Tongue (tissue), 1 donor: ENCODE measurements at regions not wholly inside any gene's neighbourhood (a gene's known extent, or its start where the extent isn't known, plus 50 kb on each side); places are given as distances from the start of the nearest gene placed in this dataset.

Experiments
- DNase-seq: peaks from one replicate; pipeline ENCODE4 v3.0.0-alpha.2; 2015

DNA sequence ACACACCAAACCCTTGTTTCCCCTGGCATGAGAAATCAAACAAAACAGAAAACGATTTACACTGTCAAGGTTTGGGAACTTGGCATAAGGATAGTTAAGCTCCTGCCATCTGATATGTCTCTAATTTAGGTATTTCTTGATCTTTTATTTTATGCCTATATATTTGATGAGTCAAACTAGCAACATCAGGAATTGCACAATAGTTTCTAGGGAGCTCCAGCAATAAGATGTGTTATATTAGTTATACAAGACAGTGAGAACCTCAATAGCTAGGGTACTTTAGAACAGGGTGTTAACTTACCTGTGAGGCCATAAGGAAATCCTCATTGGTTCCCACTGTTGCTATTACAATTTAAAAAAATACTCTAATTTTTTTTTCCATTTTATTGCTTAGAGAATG lies 474.2 kb downstream of the GBA3 start:
- DNase-seq = no peak

DNA sequence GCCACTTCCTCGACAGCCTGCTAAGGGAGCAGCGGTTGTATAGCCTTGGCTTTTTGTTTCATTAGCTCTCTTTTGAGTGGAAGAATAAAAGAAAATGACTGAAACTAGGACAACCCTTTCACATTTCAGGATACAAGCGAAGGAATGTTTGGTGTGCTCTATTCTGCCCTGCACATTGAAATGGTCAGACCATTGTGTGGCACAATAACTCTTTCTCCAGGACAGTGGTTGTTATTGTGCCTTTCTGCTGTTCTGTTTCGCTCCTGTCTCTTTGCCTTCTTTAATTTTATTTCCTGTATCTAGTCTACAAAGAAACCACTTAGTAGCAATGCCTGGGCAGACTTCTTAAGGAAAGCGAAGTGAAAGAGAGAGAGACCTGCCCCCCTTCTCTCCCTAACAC lies 473.7 kb downstream of the GBA3 start:
- no peak for DNase-seq

DNA sequence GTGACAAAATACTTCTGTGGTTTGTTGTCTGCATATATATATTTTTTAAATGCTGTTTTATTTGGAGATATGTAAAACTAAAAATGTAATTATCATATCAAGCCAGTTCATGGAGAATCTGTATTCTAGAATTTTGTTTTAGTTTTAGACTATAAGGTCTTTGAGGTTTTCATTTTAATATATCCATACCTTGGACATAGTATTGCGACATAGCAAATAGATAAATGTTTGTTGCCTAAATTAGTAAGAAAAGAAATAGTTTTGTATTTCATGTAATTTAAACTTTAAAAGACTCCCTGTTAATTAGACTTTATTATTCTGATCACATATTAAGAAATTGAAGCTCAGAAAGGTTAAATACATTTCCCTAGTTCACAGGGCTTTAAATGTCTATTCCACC lies 472.9 kb downstream of the GBA3 start:
- DNase-seq = no peak

DNA sequence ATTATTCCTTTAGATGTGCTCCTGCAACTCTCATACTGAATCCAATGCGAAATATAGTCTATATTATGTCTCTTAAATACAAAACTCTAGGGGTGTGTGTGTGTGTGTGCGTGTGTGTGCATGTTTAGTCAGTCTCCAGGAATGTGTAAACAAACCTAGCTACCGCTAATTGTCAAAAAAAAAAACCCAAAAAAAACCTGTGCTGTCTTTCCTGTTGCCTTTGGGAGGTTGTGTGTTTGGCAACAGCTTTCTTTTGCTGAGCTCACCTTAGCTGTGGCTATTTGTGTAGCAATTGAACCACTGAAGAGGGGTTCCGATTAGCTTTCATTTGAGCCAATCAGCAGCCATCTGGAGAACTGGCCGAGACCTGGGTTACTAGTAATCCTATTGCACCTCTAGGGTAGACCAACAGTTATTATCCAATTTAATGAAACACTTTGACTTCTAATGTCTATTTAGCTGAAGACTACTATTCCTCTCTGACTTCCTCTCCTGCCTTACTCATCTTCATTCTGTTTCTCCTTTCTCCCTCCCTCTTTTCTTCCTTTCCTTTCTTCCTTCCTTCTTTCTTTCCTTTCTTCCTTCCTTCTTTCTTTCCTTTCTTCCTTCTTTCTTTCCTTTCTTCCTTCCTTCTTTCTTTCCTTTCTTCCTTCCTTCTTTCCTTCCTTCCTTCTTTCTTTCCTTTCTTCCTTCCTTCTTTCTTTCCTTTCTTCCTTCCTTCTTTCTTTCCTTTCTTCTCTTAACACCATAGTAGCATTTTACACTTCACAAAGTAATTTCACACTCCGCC lies 471.1 kb downstream of the GBA3 start:
- DNase-seq = peak; percentile 11

DNA sequence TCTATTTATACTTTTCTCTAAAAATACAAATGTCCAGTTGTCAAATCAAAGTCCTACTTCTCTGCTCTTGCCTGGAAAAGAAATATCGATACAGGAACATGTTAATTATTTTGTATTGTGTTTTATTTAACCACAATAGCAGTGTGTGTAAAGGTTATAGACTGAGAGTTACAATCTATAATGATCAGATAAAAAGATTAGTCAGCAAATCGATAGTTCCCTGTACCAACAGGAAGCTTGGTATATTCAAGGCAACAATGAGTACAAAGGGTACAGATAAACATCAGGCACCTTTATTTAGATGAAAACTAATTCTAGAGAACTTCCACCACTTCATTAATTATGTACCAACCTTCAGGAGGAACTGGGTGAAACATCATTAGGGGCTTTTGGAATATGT lies 469.5 kb downstream of the GBA3 start:
- no peak for DNase-seq

DNA sequence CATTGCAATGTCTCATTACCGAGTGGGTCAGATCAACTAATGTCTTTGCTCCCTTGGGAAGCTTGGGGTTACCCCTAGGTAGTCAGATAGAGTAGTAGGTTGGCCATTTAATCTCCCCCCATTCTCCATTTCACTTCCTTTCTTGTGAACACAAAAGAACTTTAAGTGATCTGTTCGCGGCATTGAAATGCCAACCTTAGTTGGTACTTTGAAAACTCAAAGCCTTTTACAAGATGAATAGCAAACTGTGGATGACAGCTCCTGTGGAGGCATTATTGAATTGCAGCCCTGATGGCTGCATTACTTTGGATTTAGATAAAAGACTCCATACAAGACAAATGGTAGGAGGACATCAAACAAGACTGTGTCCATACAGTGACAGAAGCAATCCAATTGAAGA lies 469.1 kb downstream of the GBA3 start:
- no peak for DNase-seq

DNA sequence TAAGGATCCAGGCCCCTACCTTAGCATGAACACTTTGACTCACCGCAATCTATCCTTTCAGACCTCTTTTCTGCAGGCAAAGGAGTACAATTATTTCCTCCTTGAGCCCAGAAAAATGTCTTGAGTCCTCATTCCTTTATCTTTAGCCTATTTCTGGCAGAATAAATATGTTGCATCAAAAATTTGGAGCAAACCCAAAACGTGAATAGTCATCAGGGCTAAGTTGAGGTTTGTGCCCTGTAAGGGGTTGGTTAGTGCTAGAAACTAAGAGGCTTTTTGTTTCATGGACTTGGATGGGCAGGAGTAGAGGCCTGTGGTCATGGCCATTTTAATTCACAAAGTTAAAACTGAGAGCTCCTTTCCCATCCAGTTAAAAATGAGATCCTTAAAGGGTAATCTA lies 460.3 kb downstream of the GBA3 start:
- DNase-seq = no peak

DNA sequence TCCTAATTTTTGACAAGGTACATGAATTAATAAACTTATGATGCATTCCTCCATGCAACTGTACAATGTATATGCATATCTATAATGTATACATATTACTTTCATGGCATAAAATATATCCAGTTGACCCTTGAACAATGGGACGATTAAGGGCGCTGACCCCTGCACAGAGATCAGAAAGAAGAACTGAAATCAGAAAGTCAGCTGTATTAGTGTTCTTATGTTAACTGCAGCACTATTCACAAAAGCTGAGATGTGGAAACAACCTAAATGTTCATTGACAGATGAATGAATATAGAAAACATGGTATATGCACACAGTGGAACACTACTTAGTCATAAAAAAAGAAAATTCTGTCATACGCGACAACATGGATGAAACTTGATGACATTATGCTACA lies 457.1 kb downstream of the GBA3 start:
- no peak for DNase-seq

DNA sequence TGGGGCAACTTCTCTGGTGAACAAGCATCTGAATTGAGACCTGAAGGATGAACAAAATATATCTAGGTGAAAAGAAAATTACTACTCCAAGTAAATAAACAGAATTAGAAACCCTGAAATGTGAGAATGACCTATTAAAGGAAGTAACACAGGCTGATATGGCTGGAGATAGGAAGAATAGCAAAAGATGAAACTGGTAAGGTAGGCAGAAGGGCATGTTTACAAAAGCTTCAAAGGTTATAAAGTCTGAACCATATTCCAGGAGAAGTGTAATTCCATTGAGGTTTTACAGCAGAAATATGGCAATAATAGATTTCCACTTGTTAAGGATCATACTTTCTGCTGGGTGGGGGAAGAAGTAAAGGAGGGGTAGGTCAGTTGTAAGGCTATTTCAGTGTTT lies 452.0 kb downstream of the GBA3 start:
- no peak for DNase-seq

DNA sequence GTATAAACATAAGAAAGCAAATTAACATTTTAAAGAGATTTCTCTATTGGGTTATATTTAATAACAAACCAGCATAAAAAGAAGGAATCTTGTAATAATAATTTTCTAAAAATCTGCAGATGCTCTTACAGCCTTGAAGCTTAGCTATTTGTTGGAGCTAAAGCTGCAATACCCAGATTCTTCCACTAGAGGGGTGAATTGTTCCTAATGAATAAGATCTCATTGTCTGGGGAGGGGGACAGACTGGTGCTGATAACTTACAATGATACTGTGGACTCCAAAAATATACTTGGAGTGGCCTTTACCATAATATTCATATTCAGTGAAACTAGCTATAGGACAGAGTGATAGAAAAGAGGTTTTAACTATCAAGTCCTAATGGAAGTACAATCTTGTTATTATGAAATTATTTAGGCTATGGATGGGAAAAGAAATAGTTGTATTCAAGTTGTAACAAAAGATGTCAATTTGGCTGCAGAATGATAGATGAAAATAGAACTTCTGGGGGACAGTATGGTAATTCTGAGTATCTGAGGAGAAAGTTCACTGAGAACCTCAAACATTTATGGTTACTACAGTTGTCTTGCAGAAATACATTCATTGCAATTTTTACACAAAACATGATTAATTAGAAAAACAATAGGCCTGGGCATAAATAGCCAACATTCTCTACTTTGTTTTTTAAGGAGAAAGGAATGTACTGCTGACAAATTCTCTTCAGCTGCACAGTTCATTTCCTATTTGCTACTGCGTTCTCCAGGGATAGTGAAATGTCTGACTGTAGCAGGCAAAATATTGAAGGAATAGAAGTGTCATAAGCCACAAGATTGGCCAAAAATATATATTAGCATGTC lies 443.3 kb downstream of the GBA3 start:
- peak; percentile 80 for DNase-seq

DNA sequence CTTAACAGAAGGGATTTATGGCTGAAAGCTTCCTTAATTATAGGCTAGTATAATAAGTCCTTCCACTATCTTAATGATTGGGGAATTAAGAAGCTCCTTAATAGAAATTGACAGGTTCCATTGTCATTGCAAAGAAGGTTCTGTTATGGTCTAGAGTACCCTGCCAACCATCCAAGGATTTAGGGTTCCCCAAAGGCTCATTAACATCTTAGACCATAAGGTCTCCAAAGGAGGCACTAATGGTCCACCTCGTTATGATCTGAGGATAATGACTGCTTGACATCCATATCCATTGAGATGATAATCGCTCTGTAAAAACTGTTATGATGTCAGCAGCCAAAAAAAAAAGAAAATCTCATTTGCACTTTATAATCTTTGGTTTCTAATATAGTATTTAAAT lies 441.6 kb downstream of the GBA3 start:
- no peak for DNase-seq

DNA sequence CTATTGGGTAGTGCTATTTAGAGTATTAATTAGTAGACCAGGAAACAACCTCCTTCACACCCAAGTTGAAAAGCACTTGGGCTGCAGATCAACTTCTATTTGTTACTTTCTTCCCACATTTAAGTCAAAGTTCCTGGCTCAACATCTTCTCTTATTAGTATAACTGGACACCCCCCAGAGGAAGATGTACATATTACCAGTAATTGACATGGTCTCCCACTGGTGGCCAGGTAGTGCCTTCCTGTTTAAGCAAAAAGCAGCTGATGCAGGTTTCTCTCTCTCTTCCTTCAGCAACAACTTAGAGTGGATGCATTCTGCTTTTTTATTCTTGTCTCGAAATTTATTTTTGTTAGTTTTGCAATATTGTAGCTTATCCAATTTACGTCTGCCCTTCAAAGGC lies 438.1 kb downstream of the GBA3 start:
- no peak for DNase-seq

DNA sequence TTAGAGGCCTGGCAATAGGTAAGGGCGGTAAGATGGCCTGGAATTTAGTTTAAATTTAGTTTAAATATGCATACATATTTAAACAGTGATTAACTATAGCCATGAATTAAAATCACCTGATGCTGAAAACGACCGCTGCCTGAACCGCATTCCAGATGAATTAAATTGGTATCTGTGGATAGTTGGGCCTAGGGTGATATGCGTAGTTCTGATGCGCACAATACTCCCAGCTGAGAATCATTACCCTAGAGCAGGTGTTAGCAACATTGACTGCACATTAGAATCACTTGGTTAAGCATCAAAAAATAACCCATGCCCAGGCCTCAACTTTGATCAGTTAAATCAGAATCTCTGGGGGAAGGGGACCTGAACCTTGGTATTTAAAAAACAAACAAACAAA lies 432.4 kb downstream of the GBA3 start:
- DNase-seq = no peak

DNA sequence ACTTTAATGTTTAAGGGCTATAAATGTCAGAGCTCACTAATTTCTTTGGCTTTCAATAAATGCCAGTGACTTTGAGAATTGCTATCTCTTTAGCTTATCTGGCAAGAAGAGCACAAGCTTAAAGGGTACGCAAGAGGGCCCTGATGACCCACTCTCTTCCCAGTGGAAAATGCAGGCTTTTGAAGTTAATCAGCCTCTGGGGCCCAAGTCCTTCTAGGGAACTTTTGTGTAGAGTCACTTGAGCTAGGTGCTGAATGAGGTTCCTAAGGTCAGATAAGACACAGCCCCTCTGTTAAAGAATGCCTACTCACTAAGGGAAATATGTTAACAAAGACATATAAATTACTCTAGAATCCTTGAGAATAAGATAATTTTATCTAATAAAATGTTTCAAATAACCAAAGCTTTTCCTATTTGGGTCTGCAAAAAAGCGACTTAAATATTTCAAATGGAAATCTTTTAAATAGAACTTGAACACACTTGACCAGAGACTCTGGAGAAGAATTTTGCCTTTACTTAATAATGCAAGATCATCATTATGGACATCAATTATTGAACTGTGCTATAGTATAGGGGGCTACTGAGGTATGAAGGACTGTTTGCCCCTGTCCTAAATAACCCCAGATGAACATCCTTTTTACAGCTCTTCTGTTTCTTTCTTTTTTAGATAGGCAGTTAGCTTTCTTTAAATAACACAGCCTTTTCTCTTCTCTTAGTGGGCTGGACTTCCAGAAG lies 430.1 kb downstream of the GBA3 start:
- DNase-seq = no peak

DNA sequence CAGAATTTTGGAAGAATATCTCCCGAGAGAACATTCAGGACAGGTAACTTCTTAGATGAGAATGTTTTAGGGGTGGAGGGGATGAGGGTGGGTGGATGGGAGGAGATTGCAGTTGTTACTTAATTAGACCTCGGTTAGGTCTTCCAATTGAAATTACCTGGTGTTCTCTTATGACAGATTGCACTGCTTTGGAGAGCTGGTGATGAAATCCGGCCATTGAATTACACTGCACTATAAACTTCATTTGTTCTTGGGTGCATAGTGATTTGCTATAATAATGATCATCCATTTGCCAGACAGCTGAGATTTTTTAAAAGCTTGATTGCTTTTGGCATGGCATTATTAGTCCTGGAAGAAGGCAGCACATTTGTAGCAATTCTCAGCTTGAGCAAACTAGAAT lies 427.6 kb downstream of the GBA3 start:
- no peak for DNase-seq

DNA sequence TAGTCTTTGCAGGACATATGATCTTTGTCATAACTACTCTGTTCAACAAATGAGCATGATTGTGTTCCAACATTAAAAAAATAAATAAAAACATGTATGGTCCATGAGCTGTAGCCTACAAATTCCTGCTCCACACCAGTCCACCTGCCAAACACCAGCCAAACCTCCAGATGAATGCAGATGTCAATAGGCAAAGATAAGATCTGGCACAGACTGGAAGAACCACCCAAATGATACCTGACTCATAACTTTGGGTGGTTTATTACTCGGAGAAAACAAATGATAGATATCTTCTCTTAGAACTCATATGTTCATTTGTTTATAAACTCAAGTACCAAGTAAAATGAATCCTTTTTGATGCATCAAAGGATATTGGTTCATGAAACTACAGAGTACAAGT lies 425.1 kb downstream of the GBA3 start:
- no peak for DNase-seq

DNA sequence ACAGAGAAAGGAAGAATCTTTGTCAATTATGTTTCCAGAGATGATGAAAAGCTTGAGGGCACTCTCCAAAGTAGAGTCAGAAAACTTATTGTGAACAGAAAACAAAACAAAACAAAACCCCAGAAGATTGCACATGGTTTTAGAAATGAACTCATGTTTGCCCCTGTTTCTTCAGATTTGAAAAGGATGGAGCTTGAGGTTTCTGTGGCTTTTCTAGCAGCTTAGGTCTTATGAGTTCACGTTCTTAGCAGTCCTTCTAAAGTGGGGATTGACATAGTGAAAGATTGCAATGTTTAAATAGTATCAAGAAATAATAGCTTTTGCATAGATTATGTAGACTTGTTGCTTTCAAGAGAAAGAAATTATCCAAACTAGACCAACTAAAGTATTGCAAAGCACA lies 421.8 kb downstream of the GBA3 start:
- DNase-seq = no peak

DNA sequence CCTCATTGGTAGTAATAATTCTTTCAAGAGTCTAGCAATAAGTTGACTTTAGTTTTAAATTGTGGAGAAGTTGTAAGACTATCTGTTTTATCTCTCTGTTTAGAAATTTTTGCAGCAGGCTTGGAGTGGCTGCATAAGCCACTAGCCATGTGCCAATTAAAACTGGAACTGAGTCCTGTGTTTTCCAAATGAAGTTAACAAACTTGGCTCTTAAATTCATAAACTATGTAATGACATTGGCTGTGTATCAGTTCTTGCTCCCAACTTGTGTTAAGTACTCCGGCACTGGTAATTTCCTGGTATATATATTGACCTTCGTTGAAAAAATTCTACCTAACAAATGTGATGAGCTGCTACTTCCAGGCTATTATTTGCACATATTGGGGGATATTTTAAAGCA lies 420.4 kb downstream of the GBA3 start:
- DNase-seq = no peak

DNA sequence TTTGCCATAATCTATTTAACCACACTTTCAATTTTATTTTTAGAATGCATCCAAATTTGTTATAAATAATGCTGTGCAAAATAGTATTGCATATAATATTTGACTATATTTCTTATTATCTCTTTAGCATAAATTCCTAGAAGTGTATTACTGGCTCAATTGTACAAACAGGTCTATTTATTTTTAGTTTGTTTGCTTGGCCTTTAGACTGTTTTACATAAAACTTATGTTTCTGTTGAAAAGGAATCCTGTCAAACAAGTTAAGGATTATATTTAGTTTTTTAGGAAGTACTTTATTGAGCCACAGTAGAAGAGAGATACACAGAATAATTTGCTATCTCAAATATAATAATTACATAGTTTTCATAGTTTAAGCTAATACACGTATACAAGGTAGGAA lies 413.8 kb downstream of the GBA3 start:
- no peak for DNase-seq

DNA sequence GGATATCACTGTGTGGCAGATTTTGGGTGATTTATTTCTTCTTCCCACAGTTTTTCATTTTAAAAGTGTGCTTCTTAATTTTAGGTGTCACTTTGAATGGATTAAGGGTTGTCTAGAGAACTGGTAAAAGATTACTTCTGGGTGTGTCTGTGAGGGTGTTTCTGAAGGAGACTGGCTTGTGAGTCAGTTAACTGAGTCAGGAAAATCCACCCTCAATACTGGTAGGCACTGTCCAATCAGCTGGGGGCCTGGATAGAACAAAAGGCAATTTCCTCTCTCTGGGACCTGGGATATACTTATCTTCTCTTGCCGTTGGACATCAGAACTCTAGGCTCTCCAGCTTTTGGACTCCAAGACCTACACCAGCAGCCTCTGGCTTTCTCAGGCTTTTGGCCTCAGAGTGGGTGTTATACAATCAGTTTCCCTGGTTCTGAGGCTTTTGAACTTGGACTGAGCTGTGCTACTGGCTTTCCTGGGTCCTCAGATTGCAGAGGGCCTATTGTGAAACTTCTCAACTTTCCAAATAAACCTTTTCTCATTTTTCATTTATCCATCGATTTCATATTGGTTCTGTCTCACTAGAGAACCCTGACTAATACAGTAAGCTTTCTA lies 413.1 kb downstream of the GBA3 start:
- no peak for DNase-seq

DNA sequence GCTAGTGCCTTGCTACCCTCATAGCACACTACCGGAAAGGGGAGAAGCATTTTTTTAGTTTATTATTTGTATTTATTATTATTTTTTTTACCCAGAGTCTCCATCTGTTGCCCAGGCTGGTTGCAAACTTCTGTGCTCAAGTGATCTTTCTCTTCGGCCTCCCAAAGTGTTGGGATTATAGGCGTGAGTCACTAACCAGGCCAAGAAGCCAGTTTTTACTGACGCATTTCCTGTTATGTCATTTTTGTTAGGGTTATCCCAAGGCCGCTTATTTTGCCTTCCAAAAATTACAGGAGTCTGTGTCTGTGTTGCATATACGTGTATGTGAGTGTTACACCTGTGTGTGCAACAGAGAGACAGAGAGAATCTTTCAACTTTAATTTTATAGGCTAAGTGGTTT lies 404.5 kb downstream of the GBA3 start:
- DNase-seq = no peak

DNA sequence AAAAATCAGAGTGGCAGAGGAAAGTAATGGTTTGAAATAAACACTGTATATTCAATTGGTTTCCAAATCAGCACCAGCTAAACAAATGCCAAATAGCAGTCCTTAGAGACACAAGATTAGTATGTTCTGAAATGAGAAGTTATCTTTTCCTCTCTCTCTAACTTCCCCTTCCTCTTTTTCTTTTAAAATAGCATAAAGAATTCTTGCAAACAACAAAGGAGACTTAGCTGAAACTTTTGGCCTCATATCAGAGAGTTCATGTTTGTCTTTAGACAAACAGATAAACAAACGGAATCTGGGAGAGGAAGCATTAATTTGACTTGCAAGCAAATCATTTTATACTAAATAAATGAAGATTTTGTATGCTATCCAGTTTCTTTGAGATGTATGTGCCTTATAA lies 399.0 kb downstream of the GBA3 start:
- DNase-seq = no peak

DNA sequence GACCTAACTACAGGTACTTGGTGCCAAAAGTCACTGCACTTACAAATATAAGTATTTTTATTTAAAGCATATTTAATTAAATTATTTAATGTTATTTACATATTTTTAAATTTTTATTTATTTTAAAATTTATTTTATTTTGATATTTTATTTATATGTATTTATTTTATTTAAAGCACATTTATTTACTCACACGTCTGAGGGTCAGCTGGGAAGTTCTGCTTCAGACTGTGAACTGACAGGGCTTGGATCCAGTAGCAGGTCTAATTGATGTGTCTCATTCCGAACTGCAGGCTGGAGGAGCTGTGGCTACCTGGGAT lies 392.5 kb downstream of the GBA3 start:
- DNase-seq = no peak
